HCT116 (cell line): ENCODE measurements at regions not wholly inside any gene's neighbourhood (a gene's known extent, or its start where the extent isn't known, plus 50 kb on each side); places are given as distances from the start of the nearest gene placed in this dataset.

ENCODE experiments used
- ATAC-seq: fragments of 200-7000 bp; cut with Tn5 transposase; 2 replicates; pipeline ENCODE4 v1.9.1; 2020; ENCODE audit warnings: mild to moderate bottlenecking, moderate library complexity
- BruUV-seq: library from RNA; stranded (reverse); fragments of 400-500 nt; replicated peaks from 2 replicates; lab custom pipeline; 2021; lab: Mats Ljungman, UMichigan
- CTCF ChIA-PET: fragments of 300-600 bp; sonication (Branson Sonifier 250); formaldehyde crosslinking; loops from one replicate; lab custom pipeline; 2021; ENCODE audit warnings: antibody characterized with exemption; lab: Charles Lee
- POLR2A ChIA-PET: fragments of 300-600, 350-600 bp; sonication (Branson Sonifier 250); formaldehyde crosslinking; loops from one replicate; lab custom pipeline; 2021; ENCODE audit warnings: antibody characterized with exemption; lab: Charles Lee
- RAD21 ChIA-PET, 2 experiments: fragments of 300-600 bp; sonication (Branson Sonifier 250); formaldehyde crosslinking; loops; one replicate each; lab custom pipeline; 2023; ENCODE audit warnings: low total read pairs in 2 of 2; ENCODE audit not compliant: uncharacterized antibody in 2 of 2, unreplicated experiment in 2 of 2, low non-redundant PET in 1 of 2; lab: Charles Lee
- DNase-seq: peaks from one replicate; pipeline ENCODE4 v3.0.0-alpha.2; 2010; ENCODE audit warnings: low read depth, low spot score
- H2AFZ ChIP-seq: fragments of 200-600 bp; shearing (Covaris generic), sonication (generic); 2 replicates; pipeline ENCODE4 v1.6.1; 2017; ENCODE audit warnings: low read depth, mixed run types, mixed read lengths, antibody characterized with exemption, low read length; ENCODE audit not compliant: poor library complexity, severe bottlenecking
- H3K27ac ChIP-seq: 2 replicates; pipeline ENCODE4 v1.5.1; 2012; ENCODE audit warnings: low read depth, low read length
- H3K27me3 ChIP-seq: fragments of 200-600 bp; sonication (generic); 2 replicates; pipeline ENCODE4 v1.6.1; 2016; ENCODE audit warnings: mixed run types, low read length, mixed read lengths; ENCODE audit not compliant: insufficient read depth
- H3K36me3 ChIP-seq, 2 experiments: fragments of 200-500 bp in 1 of 2; fragments of 200-600 bp in 1 of 2; sonication (Bioruptor generic) in 1 of 2; sonication (generic) in 1 of 2; 2 replicates each; pipeline versions ENCODE4 v1.5.1 to v1.6.1; 2014 to 2016; ENCODE audit warnings: low read length in 2 of 2, inconsistent platforms in 1 of 2, mixed read lengths in 1 of 2, mixed run types in 1 of 2; ENCODE audit not compliant: insufficient read depth in 2 of 2, control insufficient read depth in 1 of 2
- H3K4me1 ChIP-seq, 2 experiments: fragments of 200-600 bp in 1 of 2; sonication (generic) in 1 of 2; 2 replicates each; pipeline versions ENCODE4 v1.5.1 to v1.6.1; 2012 to 2017; ENCODE audit warnings: low read length in 2 of 2, inconsistent platforms in 1 of 2, mild to moderate bottlenecking in 1 of 2, mixed read lengths in 1 of 2, mixed run types in 1 of 2, moderate library complexity in 1 of 2; ENCODE audit not compliant: insufficient read depth in 2 of 2, control insufficient read depth in 1 of 2
- H3K4me2 ChIP-seq: fragments of 200-600 bp; sonication (generic); 2 replicates; pipeline ENCODE4 v1.6.1; 2017; ENCODE audit warnings: mixed run types, low read length, mixed read lengths
- H3K4me3 ChIP-seq, 2 experiments: fragments of 200-600 bp in 1 of 2; sonication (generic) in 1 of 2; replicated peaks in 1 of 2; 2 replicates each; pipeline ENCODE4 v1.5.1; 2011 to 2016; ENCODE audit warnings: low read length in 2 of 2, control low read depth in 1 of 2, low read depth in 1 of 2, mild to moderate bottlenecking in 1 of 2, mixed read lengths in 1 of 2, mixed run types in 1 of 2
- H3K79me2 ChIP-seq: fragments of 200-600 bp; sonication (generic); 2 replicates; pipeline ENCODE4 v1.6.1; 2017; ENCODE audit warnings: mild to moderate bottlenecking, mixed run types, low read length, moderate library complexity, mixed read lengths; ENCODE audit not compliant: insufficient read depth
- H3K9ac ChIP-seq: fragments of 200-600 bp; sonication (generic); 2 replicates; pipeline ENCODE4 v1.6.1; 2016; ENCODE audit warnings: low read length, mixed read lengths
- H3K9me2 ChIP-seq: fragments of 200-600 bp; sonication (generic), shearing (Covaris generic); 2 replicates; pipeline ENCODE4 v1.6.1; 2017; ENCODE audit warnings: mixed run types, mild to moderate bottlenecking, moderate library complexity; ENCODE audit not compliant: insufficient read depth
- H3K9me3 ChIP-seq, 2 experiments: fragments of 200-500 bp in 1 of 2; fragments of 200-600 bp in 1 of 2; sonication (Bioruptor generic) in 1 of 2; sonication (generic) in 1 of 2; 2 replicates each; pipeline ENCODE4 v1.6.1; 2014 to 2017; ENCODE audit warnings: low read length in 2 of 2, mixed read lengths in 2 of 2, inconsistent platforms in 1 of 2, low read depth in 1 of 2, mild to moderate bottlenecking in 1 of 2, mixed run types in 1 of 2, moderate library complexity in 1 of 2; ENCODE audit not compliant: control insufficient read depth in 1 of 2, insufficient read depth in 1 of 2
- H4K20me1 ChIP-seq: fragments of 200-600 bp; sonication (generic), shearing (Covaris generic); 2 replicates; pipeline ENCODE4 v1.6.1; 2017; ENCODE audit warnings: mixed run types, mild to moderate bottlenecking, moderate library complexity; ENCODE audit not compliant: insufficient read depth
- CBX3 ChIP-seq: IDR thresholded peaks from 2 replicates; pipeline ENCODE4 v1.6.1; 2012; ENCODE audit warnings: low read depth
- CEBPB ChIP-seq: IDR thresholded peaks from 2 replicates; pipeline ENCODE4 v1.6.1; 2012; ENCODE audit warnings: low read depth
- EGR1 ChIP-seq: IDR thresholded peaks from 2 replicates; pipeline ENCODE4 v1.6.1; 2012; ENCODE audit warnings: low read depth
- EZH2 ChIP-seq: fragments of 200-600 bp; sonication (generic); IDR thresholded peaks from 2 replicates; pipeline ENCODE4 v1.6.1; 2017; ENCODE audit warnings: antibody characterized with exemption, mixed run types
- EZH2phosphoT487 ChIP-seq: fragments of 200-600 bp; IDR thresholded peaks from 2 replicates; pipeline ENCODE4 v1.6.1; 2018; ENCODE audit warnings: antibody characterized with exemption, borderline replicate concordance
- FOSL1 ChIP-seq: IDR thresholded peaks from 2 replicates; pipeline ENCODE4 v1.6.1; 2012; ENCODE audit warnings: low read depth
- JUND ChIP-seq: IDR thresholded peaks from 2 replicates; pipeline ENCODE4 v1.6.1; 2012
- POLR2A ChIP-seq: IDR thresholded peaks from 2 replicates; pipeline ENCODE4 v1.7.0; 2011; ENCODE audit warnings: borderline replicate concordance; ENCODE audit not compliant: insufficient read depth, insufficient read length; ENCODE audit errors: extremely low read depth
- RAD21 ChIP-seq: IDR thresholded peaks from 2 replicates; pipeline ENCODE4 v1.6.1; 2012; ENCODE audit warnings: low read depth, mild to moderate bottlenecking
- SIN3A ChIP-seq: IDR thresholded peaks from 2 replicates; pipeline ENCODE4 v1.6.1; 2012; ENCODE audit warnings: low read depth
- SRF ChIP-seq: IDR thresholded peaks from 2 replicates; pipeline ENCODE4 v1.6.1; 2012; ENCODE audit warnings: low read depth
- TCF7L2 ChIP-seq: IDR thresholded peaks from 2 replicates; pipeline ENCODE4 v1.7.0; 2011; ENCODE audit warnings: borderline replicate concordance, inconsistent platforms; ENCODE audit not compliant: insufficient read depth, insufficient read length; ENCODE audit errors: extremely low read depth
- YY1 ChIP-seq: IDR thresholded peaks from 2 replicates; pipeline ENCODE4 v1.6.1; 2011; ENCODE audit warnings: low read length, low read depth, moderate library complexity, mild to moderate bottlenecking; ENCODE audit not compliant: insufficient replicate concordance; ENCODE audit errors: extremely low read depth
- ZFX ChIP-seq: fragments of 450-650 bp; IDR thresholded peaks from 2 replicates; pipeline ENCODE4 v1.6.1; 2017
- ZNF274 ChIP-seq: fragments of 200-500 bp; sonication (Bioruptor generic); IDR thresholded peaks from 2 replicates; pipeline ENCODE4 v1.6.1; 2014; ENCODE audit warnings: mild to moderate bottlenecking, low read depth, low read length, inconsistent platforms
- intact Hi-C: fragments of 100-400 bp; cut with micrococcal nuclease; formaldehyde crosslinking; loops from 2 replicates; pipeline ENCODE4 v1.10.0; 2022
- TF ChIP-seq, protein P1 (sequence below): IDR thresholded peaks from 2 replicates; pipeline ENCODE4 v1.6.1; 2012; ENCODE audit warnings: low read depth
- TF ChIP-seq, protein P2 (sequence below), 3 experiments: fragments of 200-600 bp in 1 of 3; sonication (generic) in 1 of 3; IDR thresholded peaks in 2 of 3; conservative IDR thresholded peaks in 1 of 3; 2 replicates each; pipeline ENCODE4 v1.5.1; 2012 to 2017; ENCODE audit warnings: low read depth in 2 of 3, low read length in 2 of 3, antibody characterized with exemption in 1 of 3, borderline replicate concordance in 1 of 3, control low read depth in 1 of 3, mild to moderate bottlenecking in 1 of 3, mixed read lengths in 1 of 3, mixed run types in 1 of 3, moderate library complexity in 1 of 3; ENCODE audit not compliant: insufficient read depth in 1 of 3

- Histone ChIP-seq H3K4me1 (no peaks in the 10 kb centered on the region), H4K20me1 (no peaks in the 10 kb centered on the region), H3K9me3 (no peaks in the 10 kb centered on the region), H3K4me3 (no peak overlapping the region), H3K9me2 (no peaks in the 10 kb centered on the region), H3K4me2 (no peak overlapping the region), H3K27ac (no peak overlapping the region), H3K79me2 (no peaks in the 10 kb centered on the region), H3K27me3 (peaks cover 7% of the 10 kb centered on the region), H2AFZ (no peak overlapping the region), H3K9ac (no peak overlapping the region), H3K36me3 (no peaks in the 10 kb centered on the region)
- ATAC-seq (no peak), DNase-seq (no peak)
- no TSS peak for BruUV-seq
- POLR2A ChIA-PET, result no interaction called here
- no peak for TF ChIP-seq ZFX
- no peak for TF ChIP-seq EZH2
- no peak for TF ChIP-seq FOSL1
- no peak for TF ChIP-seq JUND
- TF ChIP-seq SIN3A, result no peak
- TF ChIP-seq EZH2phosphoT487, result no peak
- no peak for TF ChIP-seq YY1
- no peak for TF ChIP-seq CBX3
- TF ChIP-seq RAD21, result no peak
- no peak for TF ChIP-seq ZNF274
- no peak for TF ChIP-seq SRF
- no peak for TF ChIP-seq TCF7L2
- TF ChIP-seq, protein P1, sequence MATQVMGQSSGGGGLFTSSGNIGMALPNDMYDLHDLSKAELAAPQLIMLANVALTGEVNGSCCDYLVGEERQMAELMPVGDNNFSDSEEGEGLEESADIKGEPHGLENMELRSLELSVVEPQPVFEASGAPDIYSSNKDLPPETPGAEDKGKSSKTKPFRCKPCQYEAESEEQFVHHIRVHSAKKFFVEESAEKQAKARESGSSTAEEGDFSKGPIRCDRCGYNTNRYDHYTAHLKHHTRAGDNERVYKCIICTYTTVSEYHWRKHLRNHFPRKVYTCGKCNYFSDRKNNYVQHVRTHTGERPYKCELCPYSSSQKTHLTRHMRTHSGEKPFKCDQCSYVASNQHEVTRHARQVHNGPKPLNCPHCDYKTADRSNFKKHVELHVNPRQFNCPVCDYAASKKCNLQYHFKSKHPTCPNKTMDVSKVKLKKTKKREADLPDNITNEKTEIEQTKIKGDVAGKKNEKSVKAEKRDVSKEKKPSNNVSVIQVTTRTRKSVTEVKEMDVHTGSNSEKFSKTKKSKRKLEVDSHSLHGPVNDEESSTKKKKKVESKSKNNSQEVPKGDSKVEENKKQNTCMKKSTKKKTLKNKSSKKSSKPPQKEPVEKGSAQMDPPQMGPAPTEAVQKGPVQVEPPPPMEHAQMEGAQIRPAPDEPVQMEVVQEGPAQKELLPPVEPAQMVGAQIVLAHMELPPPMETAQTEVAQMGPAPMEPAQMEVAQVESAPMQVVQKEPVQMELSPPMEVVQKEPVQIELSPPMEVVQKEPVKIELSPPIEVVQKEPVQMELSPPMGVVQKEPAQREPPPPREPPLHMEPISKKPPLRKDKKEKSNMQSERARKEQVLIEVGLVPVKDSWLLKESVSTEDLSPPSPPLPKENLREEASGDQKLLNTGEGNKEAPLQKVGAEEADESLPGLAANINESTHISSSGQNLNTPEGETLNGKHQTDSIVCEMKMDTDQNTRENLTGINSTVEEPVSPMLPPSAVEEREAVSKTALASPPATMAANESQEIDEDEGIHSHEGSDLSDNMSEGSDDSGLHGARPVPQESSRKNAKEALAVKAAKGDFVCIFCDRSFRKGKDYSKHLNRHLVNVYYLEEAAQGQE, result no peak
- TF ChIP-seq, protein P2, sequence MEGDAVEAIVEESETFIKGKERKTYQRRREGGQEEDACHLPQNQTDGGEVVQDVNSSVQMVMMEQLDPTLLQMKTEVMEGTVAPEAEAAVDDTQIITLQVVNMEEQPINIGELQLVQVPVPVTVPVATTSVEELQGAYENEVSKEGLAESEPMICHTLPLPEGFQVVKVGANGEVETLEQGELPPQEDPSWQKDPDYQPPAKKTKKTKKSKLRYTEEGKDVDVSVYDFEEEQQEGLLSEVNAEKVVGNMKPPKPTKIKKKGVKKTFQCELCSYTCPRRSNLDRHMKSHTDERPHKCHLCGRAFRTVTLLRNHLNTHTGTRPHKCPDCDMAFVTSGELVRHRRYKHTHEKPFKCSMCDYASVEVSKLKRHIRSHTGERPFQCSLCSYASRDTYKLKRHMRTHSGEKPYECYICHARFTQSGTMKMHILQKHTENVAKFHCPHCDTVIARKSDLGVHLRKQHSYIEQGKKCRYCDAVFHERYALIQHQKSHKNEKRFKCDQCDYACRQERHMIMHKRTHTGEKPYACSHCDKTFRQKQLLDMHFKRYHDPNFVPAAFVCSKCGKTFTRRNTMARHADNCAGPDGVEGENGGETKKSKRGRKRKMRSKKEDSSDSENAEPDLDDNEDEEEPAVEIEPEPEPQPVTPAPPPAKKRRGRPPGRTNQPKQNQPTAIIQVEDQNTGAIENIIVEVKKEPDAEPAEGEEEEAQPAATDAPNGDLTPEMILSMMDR (IDR thresholded peaks at IDR 0.05 in 2 of 3, conservative IDR thresholded peaks at IDR 0.05 in 1 of 3; ENCODE audit: borderline replicate concordance in 1 of 3, insufficient read depth in 1 of 3, low read depth in 2 of 3, low read length in 2 of 3), result no peak
- no peak for TF ChIP-seq EGR1
- no peak for TF ChIP-seq CEBPB
- no peak for TF ChIP-seq POLR2A
- CTCF ChIA-PET, result no interaction called here
- intact Hi-C loops, result no loop called here
- RAD21 ChIA-PET, result no interaction called here
These were observed 50.2 kb upstream of the CALN1 start for GRCh38 chr7:72462311-72462710.
